HepG2 (cell line): ENCODE measurements at regions not wholly inside any gene's neighbourhood (a gene's known extent, or its start where the extent isn't known, plus 50 kb on each side); places are given as distances from the start of the nearest gene placed in this dataset.

ENCODE experiments used
- ATAC-seq: fragments of 200-7000 bp; cut with Tn5 transposase; 3 replicates; pipeline ENCODE4 v1.9.1; 2020; ENCODE audit warnings: mild to moderate bottlenecking, moderate library complexity
- BruUV-seq: library from RNA; stranded (reverse); fragments of 400-500 nt; replicated peaks from 2 replicates; lab custom pipeline; 2021; lab: Mats Ljungman, UMichigan
- CTCF ChIA-PET: fragments of 300-600 bp; formaldehyde crosslinking; extraction: SDS; loops from one replicate; lab custom pipeline; 2021; ENCODE audit warnings: low total read pairs, inconsistent platforms, low intra/inter-chr PET ratio; lab: Yijun Ruan, JAX
- POLR2A ChIA-PET: fragments of 350-600 bp; sonication (Branson Sonifier 250); formaldehyde crosslinking; loops from one replicate; lab custom pipeline; 2020; ENCODE audit warnings: antibody characterized with exemption, inconsistent platforms; lab: Yijun Ruan, JAX
- DNase-seq: peaks from one replicate; pipeline ENCODE4 v3.0.0-alpha.2; 2015; ENCODE audit warnings: low spot score
- FAIRE-seq: peaks from 3 replicates; lab custom pipeline; 2011; peaks lifted over from hg19 to GRCh38; lab: Jason Lieb, UNC
- H2AFZ ChIP-seq: one replicate; pipeline ENCODE4 v1.6.1; 2011; ENCODE audit warnings: low read length, inconsistent platforms
- H3K27ac ChIP-seq: fragments of 300-600 bp; 3 replicates; pipeline ENCODE4 v1.8.0; 2011; ENCODE audit warnings: mixed run types, mild to moderate bottlenecking, mixed read lengths, low read length, inconsistent platforms; ENCODE audit not compliant: insufficient read depth; ENCODE audit errors: extremely low read length
- H3K27me3 ChIP-seq, 2 experiments: fragments of 200-600 bp in 1 of 2; 2 replicates in 1 of 2; 3 replicates in 1 of 2; pipeline versions ENCODE4 v1.6.0 to v1.8.0; 2011; ENCODE audit warnings: low read length in 2 of 2, mild to moderate bottlenecking in 2 of 2, moderate library complexity in 2 of 2, inconsistent platforms in 1 of 2; ENCODE audit not compliant: insufficient read depth in 2 of 2, control insufficient read depth in 1 of 2
- H3K36me3 ChIP-seq, 2 experiments: fragments of 200-600 bp in 1 of 2; replicated peaks in 1 of 2; 2 replicates in 1 of 2; 3 replicates in 1 of 2; pipeline versions ENCODE4 v1.5.1 to v1.8.0; 2011; ENCODE audit warnings: low read length in 2 of 2, inconsistent platforms in 1 of 2; ENCODE audit not compliant: insufficient read depth in 2 of 2, control insufficient read depth in 1 of 2
- H3K4me1 ChIP-seq: 2 replicates; pipeline ENCODE4 v1.5.1; 2012; ENCODE audit warnings: low read length, inconsistent platforms; ENCODE audit not compliant: insufficient read depth
- H3K4me2 ChIP-seq: 2 replicates; pipeline ENCODE4 v1.6.0; 2011; ENCODE audit warnings: low read depth, low read length, inconsistent platforms
- H3K4me3 ChIP-seq, 3 experiments: fragments of 200-600 bp in 1 of 3; sonication (generic), shearing (Covaris generic) in 1 of 3; replicated peaks in 1 of 3; 2 replicates each; pipeline ENCODE4 v1.5.1; 2011 to 2016; ENCODE audit warnings: low read length in 3 of 3, inconsistent platforms in 2 of 3, low read depth in 2 of 3, mild to moderate bottlenecking in 2 of 3, control low read depth in 1 of 3, mixed read lengths in 1 of 3; ENCODE audit not compliant: insufficient read depth in 1 of 3
- H3K79me2 ChIP-seq: one replicate; pipeline ENCODE4 v1.6.1; 2011; ENCODE audit warnings: low read length, inconsistent platforms; ENCODE audit not compliant: insufficient read depth
- H3K9ac ChIP-seq: 2 replicates; pipeline ENCODE4 v1.6.0; 2011; ENCODE audit warnings: mild to moderate bottlenecking, low read depth, low read length, inconsistent platforms; ENCODE audit not compliant: insufficient read depth
- H3K9me3 ChIP-seq: 2 replicates; pipeline ENCODE4 v1.5.1; 2012; ENCODE audit warnings: mild to moderate bottlenecking, low read length
- H4K20me1 ChIP-seq: 2 replicates; pipeline ENCODE4 v1.6.0; 2011; ENCODE audit warnings: inconsistent platforms, mild to moderate bottlenecking, low read length, moderate library complexity; ENCODE audit not compliant: insufficient read depth
- CEBPB ChIP-seq: IDR thresholded peaks from 2 replicates; pipeline ENCODE4 v1.6.1; 2011; ENCODE audit warnings: low read depth, low read length, improper control_type of control experiment, borderline replicate concordance
- CEBPG ChIP-seq: IDR thresholded peaks from 2 replicates; pipeline ENCODE4 v1.6.1; 2016
- FOSL2 ChIP-seq: sonication (generic); formaldehyde crosslinking; IDR thresholded peaks from 2 replicates; pipeline ENCODE4 v1.4.0; 2020; ENCODE audit warnings: missing genetic modification reagents
- HOXA7 ChIP-seq: sonication (generic); formaldehyde crosslinking; IDR thresholded peaks from 2 replicates; pipeline ENCODE4 v1.8.1; 2022; ENCODE audit warnings: mild to moderate bottlenecking, missing genetic modification reagents, moderate library complexity
- JUND ChIP-seq: sonication (generic); formaldehyde crosslinking; IDR thresholded peaks from 2 replicates; pipeline ENCODE4 v1.8.0; 2022; ENCODE audit warnings: mild to moderate bottlenecking, missing genetic modification reagents
- POLR2A ChIP-seq, 2 experiments: IDR thresholded peaks; 2 replicates each; pipeline ENCODE4 v1.6.1; 2011; ENCODE audit warnings: low read depth in 2 of 2, low read length in 2 of 2, mild to moderate bottlenecking in 1 of 2, moderate library complexity in 1 of 2; ENCODE audit not compliant: insufficient read depth in 1 of 2
- ZBTB3 ChIP-seq: sonication (generic); formaldehyde crosslinking; IDR thresholded peaks from 2 replicates; pipeline ENCODE4 v1.4.0; 2020; ENCODE audit warnings: low read depth, mild to moderate bottlenecking, moderate library complexity, missing genetic modification reagents, borderline replicate concordance
- ZNF251 ChIP-seq: sonication (generic); formaldehyde crosslinking; IDR thresholded peaks from 2 replicates; pipeline ENCODE4 v1.9.0; 2021; ENCODE audit warnings: mild to moderate bottlenecking, missing genetic modification reagents
- WGBS: methylation state at CpG from one replicate; pipeline ENCODE4 v1.1.6; 2017; ENCODE audit warnings: low lambda C conversion rate; 5-methylcytosine and 5-hydroxymethylcytosine counted together
- in situ Hi-C: cut with HindIII; loops from 2 replicates; pipeline ENCODE4 v1.10.0; 2017; ENCODE audit warnings: low pct_unique_long_range_greater_than_20kb; ENCODE audit not compliant: extremely low pct_ligation_motif_present
- intact Hi-C: fragments of 100-400 bp; cut with micrococcal nuclease; formaldehyde crosslinking; loops from one replicate; pipeline ENCODE4 v1.10.0; 2022; ENCODE audit not compliant: unreplicated experiment
- TF ChIP-seq, protein P1 (sequence below): sonication (generic); formaldehyde crosslinking; IDR thresholded peaks from 2 replicates; pipeline ENCODE4 v1.5.0; 2020; ENCODE audit warnings: missing genetic modification reagents, mild to moderate bottlenecking, borderline replicate concordance
- TF ChIP-seq, protein P2 (sequence below): sonication (generic); formaldehyde crosslinking; IDR thresholded peaks from 2 replicates; pipeline ENCODE4 v1.5.0; 2020; ENCODE audit warnings: mild to moderate bottlenecking, low read depth, missing genetic modification reagents, borderline replicate concordance
- TF ChIP-seq, protein P3 (sequence below): sonication (generic); formaldehyde crosslinking; IDR thresholded peaks from 2 replicates; pipeline ENCODE4 v1.4.0; 2020; ENCODE audit warnings: missing genetic modification reagents
- TF ChIP-seq, protein P4 (sequence below): sonication (generic); formaldehyde crosslinking; IDR thresholded peaks from 2 replicates; pipeline ENCODE4 v1.8.1; 2023; ENCODE audit warnings: mild to moderate bottlenecking, missing genetic modification reagents, borderline replicate concordance
- TF ChIP-seq, protein P5 (sequence below): sonication (generic); formaldehyde crosslinking; IDR thresholded peaks from 2 replicates; pipeline ENCODE4 v1.4.0; 2020; ENCODE audit warnings: mild to moderate bottlenecking, missing genetic modification reagents

DNA sequence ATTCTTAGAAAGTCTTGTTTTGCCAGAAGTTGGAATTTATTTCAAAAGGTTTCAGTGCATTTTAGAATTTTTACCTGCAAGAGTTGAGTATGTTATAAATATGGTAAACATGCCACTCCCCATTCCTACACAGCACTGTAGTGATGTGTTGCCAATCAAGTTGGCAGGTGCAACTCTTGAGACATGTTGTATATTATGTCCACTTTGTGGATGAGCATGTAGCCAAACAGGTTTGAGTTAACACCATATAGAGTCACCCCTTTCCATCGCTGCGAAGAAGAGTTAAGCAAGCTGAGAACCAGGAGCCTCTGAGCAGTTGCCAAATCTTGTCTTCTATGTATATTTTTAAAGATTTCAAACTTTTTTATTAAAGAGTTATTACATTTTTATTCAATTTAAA is 359.8 kb downstream of the LMO7 start (continued):
- TF ChIP-seq, protein P1, sequence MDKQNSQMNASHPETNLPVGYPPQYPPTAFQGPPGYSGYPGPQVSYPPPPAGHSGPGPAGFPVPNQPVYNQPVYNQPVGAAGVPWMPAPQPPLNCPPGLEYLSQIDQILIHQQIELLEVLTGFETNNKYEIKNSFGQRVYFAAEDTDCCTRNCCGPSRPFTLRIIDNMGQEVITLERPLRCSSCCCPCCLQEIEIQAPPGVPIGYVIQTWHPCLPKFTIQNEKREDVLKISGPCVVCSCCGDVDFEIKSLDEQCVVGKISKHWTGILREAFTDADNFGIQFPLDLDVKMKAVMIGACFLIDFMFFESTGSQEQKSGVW (CRISPR knock-in tag), result no peak
- TF ChIP-seq ZNF251 (no peak), POLR2A (IDR thresholded peaks at IDR 0.05; ENCODE audit: insufficient read depth in 1 of 2, low read depth in 2 of 2, low read length in 2 of 2) (no peak), HOXA7 (CRISPR knock-in tag) (no peak)
- TF ChIP-seq, protein P2, sequence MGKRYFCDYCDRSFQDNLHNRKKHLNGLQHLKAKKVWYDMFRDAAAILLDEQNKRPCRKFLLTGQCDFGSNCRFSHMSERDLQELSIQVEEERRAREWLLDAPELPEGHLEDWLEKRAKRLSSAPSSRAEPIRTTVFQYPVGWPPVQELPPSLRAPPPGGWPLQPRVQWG (CRISPR knock-in tag), result no peak

DNA sequence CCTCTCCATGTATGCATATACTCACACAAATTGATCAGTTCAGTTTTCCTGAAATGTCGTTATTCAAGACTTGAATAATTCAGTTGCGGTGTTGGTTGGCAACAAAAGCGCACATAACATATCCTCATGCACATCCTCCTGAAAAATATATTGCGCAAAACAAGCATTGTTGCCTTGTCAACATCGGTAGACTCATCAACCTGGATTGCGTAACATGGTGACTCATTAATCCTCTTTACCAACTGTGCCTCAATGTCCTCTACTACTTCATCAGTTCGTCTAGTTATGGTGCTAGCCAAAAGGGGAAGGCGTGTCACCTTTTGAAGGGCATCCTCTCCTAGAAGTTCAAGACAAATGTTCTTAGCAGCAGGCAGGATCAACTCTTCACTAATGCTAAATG is 357.7 kb downstream of the LMO7 start:
- ATAC-seq (no peak), FAIRE-seq (no peak), DNase-seq (peak; percentile 10)
- BruUV-seq, result no TSS peak
- no peaks in the 10 kb centered on the region for H3K9me3 ChIP-seq
- no peak overlapping the region for H2AFZ ChIP-seq
- in situ Hi-C loops, result no loop called here
- H3K36me3 ChIP-seq, result no peaks in the 10 kb centered on the region
- no peak overlapping the region for H3K4me3 ChIP-seq
- H3K27me3 ChIP-seq, result no peaks in the 10 kb centered on the region
- no peaks in the 10 kb centered on the region for H3K79me2 ChIP-seq
- no peak overlapping the region for H3K9ac ChIP-seq
- H3K27ac ChIP-seq, result no peak overlapping the region
- ChIA-PET POLR2A (no interaction called here), CTCF (no interaction called here)
- WGBS, result 45% methylated on average over 8 of the region's 8 CpGs
- H4K20me1 ChIP-seq, result no peaks in the 10 kb centered on the region
- intact Hi-C loops, result no loop called here
- no peaks in the 10 kb centered on the region for H3K4me1 ChIP-seq
- H3K4me2 ChIP-seq, result no peak overlapping the region
- 0 out of 2 replicates have a peak, but pooled peaks have one; percentile 34 for TF ChIP-seq JUND (CRISPR knock-in tag)
- peak; percentile 83 for TF ChIP-seq FOSL2 (CRISPR knock-in tag)
- TF ChIP-seq, protein P3, sequence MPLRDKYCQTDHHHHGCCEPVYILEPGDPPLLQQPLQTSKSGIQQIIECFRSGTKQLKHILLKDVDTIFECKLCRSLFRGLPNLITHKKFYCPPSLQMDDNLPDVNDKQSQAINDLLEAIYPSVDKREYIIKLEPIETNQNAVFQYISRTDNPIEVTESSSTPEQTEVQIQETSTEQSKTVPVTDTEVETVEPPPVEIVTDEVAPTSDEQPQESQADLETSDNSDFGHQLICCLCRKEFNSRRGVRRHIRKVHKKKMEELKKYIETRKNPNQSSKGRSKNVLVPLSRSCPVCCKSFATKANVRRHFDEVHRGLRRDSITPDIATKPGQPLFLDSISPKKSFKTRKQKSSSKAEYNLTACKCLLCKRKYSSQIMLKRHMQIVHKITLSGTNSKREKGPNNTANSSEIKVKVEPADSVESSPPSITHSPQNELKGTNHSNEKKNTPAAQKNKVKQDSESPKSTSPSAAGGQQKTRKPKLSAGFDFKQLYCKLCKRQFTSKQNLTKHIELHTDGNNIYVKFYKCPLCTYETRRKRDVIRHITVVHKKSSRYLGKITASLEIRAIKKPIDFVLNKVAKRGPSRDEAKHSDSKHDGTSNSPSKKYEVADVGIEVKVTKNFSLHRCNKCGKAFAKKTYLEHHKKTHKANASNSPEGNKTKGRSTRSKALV (CRISPR knock-in tag), result no peak
- peak; percentile 92 for TF ChIP-seq CEBPB
- TF ChIP-seq, protein P4, sequence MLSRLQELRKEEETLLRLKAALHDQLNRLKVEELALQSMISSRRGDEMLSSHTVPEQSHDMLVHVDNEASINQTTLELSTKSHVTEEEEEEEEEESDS (CRISPR knock-in tag), result no peak
- TF ChIP-seq CEBPG (CRISPR knock-in tag), result peak; percentile 52; the same call in 1 of the 2 replicates
- TF ChIP-seq, protein P5, sequence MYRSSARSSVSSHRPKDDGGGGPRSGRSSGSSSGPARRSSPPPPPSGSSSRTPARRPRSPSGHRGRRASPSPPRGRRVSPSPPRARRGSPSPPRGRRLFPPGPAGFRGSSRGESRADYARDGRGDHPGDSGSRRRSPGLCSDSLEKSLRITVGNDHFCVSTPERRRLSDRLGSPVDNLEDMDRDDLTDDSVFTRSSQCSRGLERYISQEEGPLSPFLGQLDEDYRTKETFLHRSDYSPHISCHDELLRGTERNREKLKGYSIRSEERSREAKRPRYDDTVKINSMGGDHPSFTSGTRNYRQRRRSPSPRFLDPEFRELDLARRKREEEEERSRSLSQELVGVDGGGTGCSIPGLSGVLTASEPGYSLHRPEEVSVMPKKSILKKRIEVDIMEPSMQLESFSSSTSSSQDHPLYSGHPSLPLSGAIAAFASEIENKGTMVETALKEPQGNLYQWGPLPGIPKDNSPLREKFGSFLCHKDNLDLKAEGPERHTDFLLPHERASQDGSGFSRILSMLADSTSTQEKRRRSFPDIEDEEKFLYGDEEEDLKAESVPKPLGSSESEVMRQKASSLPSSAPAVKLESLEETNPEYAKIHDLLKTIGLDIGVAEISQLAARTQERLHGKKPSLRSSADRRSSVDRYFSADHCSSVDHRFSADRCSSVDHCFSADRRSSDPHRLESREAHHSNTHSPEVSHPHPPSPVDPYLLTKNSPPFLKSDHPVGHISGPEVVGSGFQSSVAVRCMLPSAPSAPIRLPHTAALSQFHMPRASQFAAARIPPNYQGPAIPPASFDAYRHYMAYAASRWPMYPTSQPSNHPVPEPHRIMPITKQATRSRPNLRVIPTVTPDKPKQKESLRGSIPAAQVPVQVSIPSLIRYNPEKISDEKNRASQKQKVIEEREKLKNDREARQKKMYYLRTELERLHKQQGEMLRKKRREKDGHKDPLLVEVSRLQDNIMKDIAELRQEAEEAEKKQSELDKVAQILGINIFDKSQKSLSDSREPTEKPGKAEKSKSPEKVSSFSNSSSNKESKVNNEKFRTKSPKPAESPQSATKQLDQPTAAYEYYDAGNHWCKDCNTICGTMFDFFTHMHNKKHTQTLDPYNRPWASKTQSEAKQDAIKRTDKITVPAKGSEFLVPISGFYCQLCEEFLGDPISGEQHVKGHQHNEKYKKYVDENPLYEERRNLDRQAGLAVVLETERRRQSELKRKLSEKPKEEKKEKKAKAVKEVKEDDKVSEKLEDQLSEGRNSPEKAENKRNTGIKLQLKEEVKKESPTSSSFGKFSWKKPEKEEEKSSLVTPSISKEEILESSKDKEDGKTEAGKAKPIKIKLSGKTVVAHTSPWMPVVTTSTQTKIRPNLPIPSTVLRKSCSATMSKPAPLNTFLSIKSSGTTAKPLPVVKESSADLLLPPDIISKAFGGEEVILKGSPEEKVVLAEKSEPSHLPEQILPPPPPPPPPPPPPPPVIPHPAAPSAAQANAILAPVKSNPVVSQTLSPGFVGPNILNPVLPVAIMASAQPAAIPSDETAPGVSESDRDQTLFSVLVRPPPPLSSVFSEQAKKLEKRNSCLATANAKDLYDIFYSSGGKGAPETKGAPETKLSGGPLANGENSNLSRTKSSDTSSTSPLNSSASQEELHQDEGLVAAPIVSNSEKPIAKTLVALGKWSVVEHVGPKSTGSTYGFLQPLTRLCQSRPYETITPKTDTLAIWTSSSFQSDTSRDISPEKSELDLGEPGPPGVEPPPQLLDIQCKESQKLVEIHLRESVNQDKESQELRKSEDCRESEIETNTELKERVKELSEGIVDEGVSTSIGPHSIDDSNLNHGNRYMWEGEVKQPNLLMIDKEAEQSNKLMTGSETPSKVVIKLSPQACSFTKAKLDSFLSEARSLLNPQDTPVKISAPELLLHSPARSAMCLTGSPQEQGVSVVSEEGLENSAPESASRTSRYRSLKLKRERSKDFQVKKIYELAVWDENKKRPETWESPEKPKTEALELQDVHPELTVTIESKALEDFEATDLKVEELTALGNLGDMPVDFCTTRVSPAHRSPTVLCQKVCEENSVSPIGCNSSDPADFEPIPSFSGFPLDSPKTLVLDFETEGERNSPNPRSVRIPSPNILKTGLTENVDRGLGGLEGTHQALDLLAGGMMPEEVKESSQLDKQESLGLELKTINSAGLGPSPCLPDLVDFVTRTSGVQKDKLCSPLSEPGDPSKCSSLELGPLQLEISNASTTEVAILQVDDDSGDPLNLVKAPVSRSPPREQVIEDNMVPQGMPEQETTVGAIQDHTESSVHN (CRISPR knock-in tag), result no peak
- no peak for TF ChIP-seq ZBTB3 (CRISPR knock-in tag)
